ENCODE measurements at regions not wholly inside any gene's neighbourhood (a gene's known extent, or its start where the extent isn't known, plus 50 kb on each side); places are given as distances from the start of the nearest gene placed in this dataset.
"Not testable (repeated sequence)": the region's sequence is repeated elsewhere in the genome, so short reads cannot be mapped to it uniquely, and the experiment has no call there.

- no peak for DNase-seq
These were observed 829.5 kb downstream of the REEP3 start for GRCh38 chr10:64350665-64351064.

GRCh38 chr10:64358907-64359306 lies 837.7 kb downstream of the REEP3 start:
- no peak for DNase-seq

- DNase-seq = not testable (repeated sequence)
These were observed 839.0 kb downstream of the REEP3 start for GRCh38 chr10:64360240-64360639.

GRCh38 chr10:64363687-64364086 lies 842.5 kb downstream of the REEP3 start:
- no peak for DNase-seq

GRCh38 chr10:64365663-64366062 lies 844.5 kb downstream of the REEP3 start:
- DNase-seq = no peak

- no peak for DNase-seq
These were observed 847.1 kb downstream of the REEP3 start for GRCh38 chr10:64368298-64368697.

- DNase-seq = no peak
These were observed 848.9 kb downstream of the REEP3 start for GRCh38 chr10:64369885-64370773.

GRCh38 chr10:64374346-64374745 lies 853.1 kb downstream of the REEP3 start:
- no peak for DNase-seq

- no peak for DNase-seq
These were observed 855.0 kb downstream of the REEP3 start for GRCh38 chr10:64376167-64376566.

- DNase-seq = no peak
These were observed 858.7 kb downstream of the REEP3 start for GRCh38 chr10:64379898-64380297.

- no peak for DNase-seq
These were observed 864.2 kb downstream of the REEP3 start for GRCh38 chr10:64385355-64385754.

- no peak for DNase-seq
These were observed 873.5 kb downstream of the REEP3 start for GRCh38 chr10:64394744-64395143.

- DNase-seq = no peak
These were observed 875.0 kb downstream of the REEP3 start for GRCh38 chr10:64396105-64396708.

GRCh38 chr10:64397125-64397524 lies 875.9 kb downstream of the REEP3 start:
- DNase-seq = no peak

GRCh38 chr10:64408391-64409183 lies 887.4 kb downstream of the REEP3 start:
- no peak for DNase-seq

- no peak for DNase-seq
These were observed 888.1 kb downstream of the REEP3 start for GRCh38 chr10:64409349-64409748.

GRCh38 chr10:64416011-64416410 lies 894.8 kb downstream of the REEP3 start:
- DNase-seq = no peak

- no peak for DNase-seq
These were observed 898.3 kb downstream of the REEP3 start for GRCh38 chr10:64419461-64419860.

GRCh38 chr10:64426745-64427144 lies 905.5 kb downstream of the REEP3 start:
- DNase-seq = no peak

GRCh38 chr10:64430690-64431323 lies 909.6 kb downstream of the REEP3 start:
- DNase-seq = no peak

GRCh38 chr10:64441872-64442271 lies 920.7 kb downstream of the REEP3 start:
- DNase-seq = not testable (repeated sequence)

GRCh38 chr10:64444163-64444562 lies 923.0 kb downstream of the REEP3 start:
- DNase-seq = no peak

GRCh38 chr10:64444564-64444963 lies 923.4 kb downstream of the REEP3 start:
- no peak for DNase-seq

All from CD4-positive, alpha-beta T cell treated with Interleukin-6 for 4 hours (primary cell).